ENCODE measurements at regions not wholly inside any gene's neighbourhood (a gene's known extent, or its start where the extent isn't known, plus 50 kb on each side); places are given as distances from the start of the nearest gene placed in this dataset.

DNA sequence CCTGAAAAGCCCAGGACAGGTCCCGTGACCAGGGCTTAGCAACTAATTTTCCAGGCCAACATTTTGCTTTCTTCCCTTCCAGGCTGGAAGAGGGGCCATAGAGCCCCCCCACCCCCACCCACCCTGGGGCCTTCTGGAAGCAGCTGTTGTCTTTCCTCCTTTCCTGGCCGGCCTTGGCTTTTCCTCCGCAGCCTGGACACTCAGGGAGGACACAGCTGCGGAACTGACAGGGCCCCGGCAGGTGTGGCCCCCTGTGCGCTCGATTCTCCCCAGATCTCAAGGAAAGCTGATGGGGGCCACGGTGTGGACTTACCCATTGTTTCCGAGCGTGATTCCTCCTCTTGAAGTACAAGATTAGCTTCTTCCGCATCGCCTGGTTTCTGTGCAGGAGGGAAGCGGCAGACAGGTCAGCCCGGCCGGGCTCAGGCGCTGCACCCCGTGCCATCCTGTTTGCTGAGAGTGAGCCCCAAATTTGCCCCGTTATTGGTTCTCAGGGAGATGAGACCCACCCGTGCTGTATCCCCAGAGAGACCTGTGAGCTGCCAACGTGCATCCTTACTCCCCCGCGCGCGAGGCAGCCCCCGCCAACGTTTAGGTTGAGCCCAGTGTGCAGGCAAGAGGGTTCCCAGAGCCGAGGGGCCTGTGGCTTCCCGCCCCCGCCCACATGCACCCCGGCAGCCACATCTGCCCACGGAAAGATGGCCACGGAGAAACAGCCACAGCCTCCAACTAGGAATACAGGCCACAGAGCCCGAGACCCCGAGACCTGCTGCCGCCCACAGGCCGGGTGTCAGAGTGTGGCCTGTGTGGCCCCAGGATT lies 129.6 kb downstream of the NCOR2 start:
- DNase-seq = peak; percentile 32
- Mint-ChIP-seq H3K4me1 (ENCODE audit: low read depth) (no peaks in the 10 kb centered on the region), H3K27me3 (no peaks in the 10 kb centered on the region), H3K9me3 (no peaks in the 10 kb centered on the region), H3K27ac (no peak overlapping the region), H3K4me3 (no peak overlapping the region), H3K36me3 (ENCODE audit: low read depth) (peaks cover 7% of the 10 kb centered on the region)
- ChIA-PET POLR2A (interaction anchor here (0.7 kb wide), 1 partner anchor 19 kb away, joined by 3 read pairs; no protein-coding TSS in a partner anchor), CTCF (no interaction called here)
- ATAC-seq = no peak
- TF ChIP-seq, protein P1, sequence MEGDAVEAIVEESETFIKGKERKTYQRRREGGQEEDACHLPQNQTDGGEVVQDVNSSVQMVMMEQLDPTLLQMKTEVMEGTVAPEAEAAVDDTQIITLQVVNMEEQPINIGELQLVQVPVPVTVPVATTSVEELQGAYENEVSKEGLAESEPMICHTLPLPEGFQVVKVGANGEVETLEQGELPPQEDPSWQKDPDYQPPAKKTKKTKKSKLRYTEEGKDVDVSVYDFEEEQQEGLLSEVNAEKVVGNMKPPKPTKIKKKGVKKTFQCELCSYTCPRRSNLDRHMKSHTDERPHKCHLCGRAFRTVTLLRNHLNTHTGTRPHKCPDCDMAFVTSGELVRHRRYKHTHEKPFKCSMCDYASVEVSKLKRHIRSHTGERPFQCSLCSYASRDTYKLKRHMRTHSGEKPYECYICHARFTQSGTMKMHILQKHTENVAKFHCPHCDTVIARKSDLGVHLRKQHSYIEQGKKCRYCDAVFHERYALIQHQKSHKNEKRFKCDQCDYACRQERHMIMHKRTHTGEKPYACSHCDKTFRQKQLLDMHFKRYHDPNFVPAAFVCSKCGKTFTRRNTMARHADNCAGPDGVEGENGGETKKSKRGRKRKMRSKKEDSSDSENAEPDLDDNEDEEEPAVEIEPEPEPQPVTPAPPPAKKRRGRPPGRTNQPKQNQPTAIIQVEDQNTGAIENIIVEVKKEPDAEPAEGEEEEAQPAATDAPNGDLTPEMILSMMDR (IDR thresholded peaks at IDR 0.05) = no peak
- intact Hi-C loops (cut with micrococcal nuclease) = no loop called here

DNA sequence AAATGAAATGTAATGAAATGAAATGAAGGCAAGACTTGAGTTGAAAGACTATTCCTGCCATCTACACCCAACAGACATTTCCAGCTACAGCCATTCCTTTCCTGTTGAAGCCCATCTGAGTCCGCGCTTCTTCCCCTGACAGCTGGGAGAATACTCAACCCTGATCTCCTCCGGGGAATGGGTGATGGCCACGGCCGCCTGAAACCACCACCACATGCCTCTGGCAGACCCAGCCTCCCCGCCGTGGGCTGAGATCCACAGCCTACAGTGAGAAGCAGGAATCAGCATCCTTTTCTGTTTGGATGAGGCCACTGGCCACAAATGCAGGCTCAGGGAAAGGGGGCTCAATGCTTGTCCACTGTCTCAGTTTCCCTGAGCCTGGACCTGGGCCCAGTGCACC lies 130.3 kb downstream of the NCOR2 start:
- POLR2A ChIA-PET = interaction anchor here (0.7 kb wide), 1 partner anchor 18 kb away, joined by 3 read pairs; no protein-coding TSS in a partner anchor
- peaks cover 4% of the 10 kb centered on the region for H3K36me3 Mint-ChIP-seq (ENCODE audit: low read depth)
- ATAC-seq (no peak), DNase-seq (no peak)
- no peak overlapping the region for H3K27ac Mint-ChIP-seq
- no peaks in the 10 kb centered on the region for H3K9me3 Mint-ChIP-seq
- no peaks in the 10 kb centered on the region for H3K27me3 Mint-ChIP-seq
- intact Hi-C loops (cut with micrococcal nuclease) = no loop called here
- H3K4me1 Mint-ChIP-seq (ENCODE audit: low read depth) = peaks cover under 1% of the 10 kb centered on the region
- H3K4me3 Mint-ChIP-seq = no peak overlapping the region
- TF ChIP-seq, protein P1 (IDR thresholded peaks at IDR 0.05) = no peak
- CTCF ChIA-PET = no interaction called here

DNA sequence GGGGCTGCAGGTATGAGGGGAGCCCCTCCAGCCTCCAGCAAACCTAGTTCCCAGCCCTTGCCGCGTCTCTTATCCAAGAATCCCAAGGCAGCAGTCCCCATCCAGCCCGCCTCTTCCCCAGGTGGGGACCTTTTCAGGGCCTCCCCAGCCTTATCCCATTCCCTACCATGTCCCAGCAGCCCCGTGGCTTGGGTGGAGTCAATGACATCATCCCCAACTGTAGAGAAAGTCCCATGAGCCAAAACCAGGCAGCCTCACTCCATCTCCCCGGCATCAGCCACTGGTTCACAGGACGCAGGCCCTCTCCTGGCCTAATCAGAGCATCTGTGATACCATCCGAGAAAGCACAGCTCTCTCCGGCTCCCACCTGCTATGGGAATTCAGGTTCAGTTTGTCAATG lies 131.0 kb downstream of the NCOR2 start:
- Mint-ChIP-seq H3K4me1 (ENCODE audit: low read depth) (peaks cover 5% of the 10 kb centered on the region), H3K27ac (no peak overlapping the region), H3K9me3 (peaks cover 6% of the 10 kb centered on the region), H3K36me3 (ENCODE audit: low read depth) (peaks cover 8% of the 10 kb centered on the region), H3K4me3 (no peak overlapping the region), H3K27me3 (no peaks in the 10 kb centered on the region)
- TF ChIP-seq, protein P1 (IDR thresholded peaks at IDR 0.05) = no peak
- ChIA-PET POLR2A (no interaction called here), CTCF (no interaction called here)
- intact Hi-C loops (cut with micrococcal nuclease) = no loop called here
- no peak for ATAC-seq
- no peak for DNase-seq

DNA sequence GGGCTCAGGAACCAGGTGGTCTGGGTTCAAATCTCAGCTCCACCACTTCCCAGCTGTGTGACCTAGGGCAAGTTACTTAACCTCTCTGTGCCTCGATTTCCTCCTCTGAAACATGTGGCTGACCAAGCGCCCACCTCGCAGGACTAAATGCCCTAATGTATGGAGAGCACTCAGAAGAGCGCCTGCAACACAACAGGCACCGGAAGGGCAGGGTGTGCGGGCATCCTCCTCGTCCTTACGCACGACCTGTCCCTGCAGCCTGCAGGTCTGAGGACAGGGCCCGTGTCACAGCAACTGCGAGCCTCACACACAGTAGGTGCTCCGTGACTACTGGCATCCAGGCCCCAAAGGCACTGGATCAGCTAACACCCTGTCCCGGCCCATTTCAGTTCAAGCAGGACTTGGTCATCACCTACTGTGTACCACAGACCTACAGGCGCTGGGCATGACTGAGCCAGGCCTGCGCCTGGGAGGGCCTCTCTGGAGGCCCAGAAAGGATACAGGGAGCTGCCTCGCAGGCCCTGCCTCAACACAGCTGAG lies 131.5 kb downstream of the NCOR2 start:
- ATAC-seq (no peak), DNase-seq (no peak)
- ChIA-PET CTCF (no interaction called here), POLR2A (no interaction called here)
- TF ChIP-seq, protein P1 (IDR thresholded peaks at IDR 0.05) = no peak
- Mint-ChIP-seq H3K4me3 (no peak overlapping the region), H3K27ac (peak overlapping the region; percentile 67), H3K36me3 (ENCODE audit: low read depth) (peaks cover 12% of the 10 kb centered on the region), H3K27me3 (no peaks in the 10 kb centered on the region), H3K4me1 (ENCODE audit: low read depth) (peaks cover 5% of the 10 kb centered on the region), H3K9me3 (peaks cover 6% of the 10 kb centered on the region)
- intact Hi-C loops (cut with micrococcal nuclease) = no loop called here

All from activated CD8-positive, alpha-beta T cell treated with anti-CD3 and anti-CD28 coated beads for 36 hours (primary cell).